IPS-18c (cell line): ENCODE measurements at regions not wholly inside any gene's neighbourhood (a gene's known extent, or its start where the extent isn't known, plus 50 kb on each side); places are given as distances from the start of the nearest gene placed in this dataset.

Experiments used
- H3K4me3 ChIP-seq: 2 replicates; pipeline ENCODE4 v1.7.0; 2013; ENCODE audit warnings: low read depth, mild to moderate bottlenecking, low read length, moderate library complexity; ENCODE audit not compliant: insufficient read depth
- H3K9me3 ChIP-seq: one replicate; pipeline ENCODE4 v1.6.1; 2013; ENCODE audit warnings: mild to moderate bottlenecking, low read length, moderate library complexity; ENCODE audit not compliant: control insufficient read depth, insufficient read depth

GRCh38 chr5:17690473-17690872, 56.2 kb downstream of the TAF11L14 start:
- Histone ChIP-seq H3K9me3 (no peaks in the 10 kb centered on the region), H3K4me3 (no peak overlapping the region)

- Histone ChIP-seq H3K9me3 (no peaks in the 10 kb centered on the region), H3K4me3 (no peak overlapping the region)
These were observed 57.5 kb downstream of the TAF11L14 start for GRCh38 chr5:17691762-17692161.

GRCh38 chr5:17694371-17694770, 60.1 kb downstream of the TAF11L14 start:
- Histone ChIP-seq H3K9me3 (no peaks in the 10 kb centered on the region), H3K4me3 (no peak overlapping the region)

- Histone ChIP-seq H3K4me3 (no peak overlapping the region), H3K9me3 (no peaks in the 10 kb centered on the region)
These were observed 60.7 kb downstream of the TAF11L14 start for GRCh38 chr5:17694914-17695313.

- no peak overlapping the region for H3K4me3 ChIP-seq
- no peaks in the 10 kb centered on the region for H3K9me3 ChIP-seq
These were observed 62.4 kb downstream of the TAF11L14 start for GRCh38 chr5:17696627-17697026.

GRCh38 chr5:17697671-17698070, 63.4 kb downstream of the TAF11L14 start:
- Histone ChIP-seq H3K4me3 (no peak overlapping the region), H3K9me3 (no peaks in the 10 kb centered on the region)

GRCh38 chr5:17709011-17709710, 74.9 kb downstream of the TAF11L14 start:
- H3K4me3 ChIP-seq = no peak overlapping the region
- no peaks in the 10 kb centered on the region for H3K9me3 ChIP-seq

GRCh38 chr5:17713301-17713700, 79.0 kb downstream of the TAF11L14 start:
- no peak overlapping the region for H3K4me3 ChIP-seq
- no peaks in the 10 kb centered on the region for H3K9me3 ChIP-seq

- Histone ChIP-seq H3K4me3 (no peak overlapping the region), H3K9me3 (no peaks in the 10 kb centered on the region)
These were observed 79.9 kb downstream of the TAF11L14 start for GRCh38 chr5:17714186-17714585.

- no peaks in the 10 kb centered on the region for H3K9me3 ChIP-seq
These were observed 85.3 kb downstream of the TAF11L14 start for GRCh38 chr5:17719592-17719991.

GRCh38 chr5:17720071-17720470, 85.8 kb downstream of the TAF11L14 start:
- no peak overlapping the region for H3K4me3 ChIP-seq
- H3K9me3 ChIP-seq = no peaks in the 10 kb centered on the region

More at GRCh38 chr5:17719592-17719991, 85.3 kb downstream of the TAF11L14 start:
- H3K4me3 ChIP-seq = no peak overlapping the region

- Histone ChIP-seq H3K4me3 (no peak overlapping the region), H3K9me3 (no peaks in the 10 kb centered on the region)
These were observed 89.6 kb downstream of the TAF11L14 start for GRCh38 chr5:17723876-17724275.

GRCh38 chr5:17727098-17727497, 92.8 kb downstream of the TAF11L14 start:
- Histone ChIP-seq H3K9me3 (no peaks in the 10 kb centered on the region), H3K4me3 (no peak overlapping the region)

- Histone ChIP-seq H3K4me3 (no peak overlapping the region), H3K9me3 (no peaks in the 10 kb centered on the region)
These were observed 96.2 kb downstream of the TAF11L14 start for GRCh38 chr5:17730421-17730820.

- Histone ChIP-seq H3K9me3 (no peaks in the 10 kb centered on the region), H3K4me3 (no peak overlapping the region)
These were observed 98.2 kb downstream of the TAF11L14 start for GRCh38 chr5:17732351-17732923.

- H3K9me3 ChIP-seq = no peaks in the 10 kb centered on the region
- no peak overlapping the region for H3K4me3 ChIP-seq
These were observed 99.8 kb downstream of the TAF11L14 start for GRCh38 chr5:17734011-17734410.

- Histone ChIP-seq H3K9me3 (no peaks in the 10 kb centered on the region), H3K4me3 (no peak overlapping the region)
These were observed 101.5 kb downstream of the TAF11L14 start for GRCh38 chr5:17735761-17736160.

GRCh38 chr5:17737092-17737491, 102.8 kb downstream of the TAF11L14 start:
- no peaks in the 10 kb centered on the region for H3K9me3 ChIP-seq

GRCh38 chr5:17738446-17738845, 104.2 kb downstream of the TAF11L14 start:
- no peak overlapping the region for H3K4me3 ChIP-seq
- H3K9me3 ChIP-seq = no peaks in the 10 kb centered on the region

More at GRCh38 chr5:17737092-17737491, 102.8 kb downstream of the TAF11L14 start:
- no peak overlapping the region for H3K4me3 ChIP-seq
